B cell (primary cell): ENCODE measurements at regions not wholly inside any gene's neighbourhood (a gene's known extent, or its start where the extent isn't known, plus 50 kb on each side); places are given as distances from the start of the nearest gene placed in this dataset.

Experiments
- CTCF ChIP-seq: fragments of 200-600 bp; IDR thresholded peaks from one replicate; pipeline ENCODE4 v1.8.0; 2022; ENCODE audit warnings: antibody characterized with exemption, mild to moderate bottlenecking
- EZH2 ChIP-seq: IDR thresholded peaks from 2 replicates; pipeline ENCODE4 v1.6.1; 2012; ENCODE audit warnings: borderline replicate concordance, low read depth, mild to moderate bottlenecking, moderate library complexity, low read length; ENCODE audit not compliant: insufficient read depth, poor library complexity, severe bottlenecking

DNA sequence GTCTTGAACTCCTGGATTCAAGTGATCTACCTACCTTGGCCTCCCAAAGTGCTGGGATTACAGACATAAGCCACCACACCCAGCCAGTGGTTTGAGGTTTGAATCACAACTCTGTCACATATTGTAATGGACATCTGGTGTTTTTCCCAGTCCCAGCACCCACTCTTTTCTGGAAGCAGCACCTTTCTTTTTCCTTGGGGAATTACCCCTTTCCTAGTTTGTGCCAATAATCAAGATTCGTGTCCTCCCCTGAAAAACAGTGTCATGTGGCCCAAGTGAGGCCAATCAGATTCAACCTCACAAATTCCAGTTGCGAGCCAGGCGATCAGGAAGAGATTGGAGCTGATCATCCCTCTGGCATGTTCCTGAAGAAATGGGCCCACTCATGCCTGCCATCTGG is 71.7 kb upstream of the SGK1 start:
- TF ChIP-seq CTCF (no peak), EZH2 (no peak)
